DOHH2 (cell line): ENCODE measurements at regions not wholly inside any gene's neighbourhood (a gene's known extent, or its start where the extent isn't known, plus 50 kb on each side); places are given as distances from the start of the nearest gene placed in this dataset.

Experiments used
- CTCF ChIP-seq: fragments of 200-600 bp; sonication (generic); IDR thresholded peaks from one replicate; pipeline ENCODE4 v1.5.1; 2014; ENCODE audit warnings: antibody characterized with exemption, mild to moderate bottlenecking, low read depth, low read length; ENCODE audit not compliant: poor library complexity, severe bottlenecking
- EZH2phosphoT487 ChIP-seq: fragments of 200-600 bp; sonication (generic); IDR thresholded peaks from 2 replicates; pipeline ENCODE4 v1.6.1; 2017; ENCODE audit warnings: borderline replicate concordance, mild to moderate bottlenecking, antibody characterized with exemption, low read length, moderate library complexity, mixed read lengths

DNA sequence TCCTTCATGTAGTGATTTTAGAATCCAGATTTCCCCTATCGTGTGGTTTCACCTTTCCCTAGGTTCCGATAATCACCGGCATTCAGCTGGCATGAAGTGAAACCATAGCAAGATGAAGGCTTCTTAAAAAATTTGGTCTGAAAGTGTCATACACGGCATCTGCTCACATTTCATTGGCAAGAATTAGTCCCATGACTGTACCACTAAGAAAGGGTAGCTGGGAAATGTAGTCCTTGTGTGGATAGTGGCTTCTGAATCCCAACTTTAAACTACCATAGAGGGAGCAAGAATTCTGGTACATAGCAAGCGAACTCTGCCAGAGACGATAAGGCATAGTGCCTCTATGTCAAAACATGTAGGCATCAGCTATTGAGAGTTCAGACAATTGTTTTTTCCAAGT lies 360.1 kb upstream of the TBX3 start:
- TF ChIP-seq CTCF (no peak), EZH2phosphoT487 (no peak)
